Psoas muscle (tissue), 7 donors: ENCODE measurements at regions not wholly inside any gene's neighbourhood (a gene's known extent, or its start where the extent isn't known, plus 50 kb on each side); places are given as distances from the start of the nearest gene placed in this dataset.

Source experiments
- ATAC-seq, 4 donors: fragments of 200-7000 bp; cut with Tn5 transposase; one replicate each; pipeline ENCODE4 v1.9.1; 2020; ENCODE audit warnings: moderate library complexity in 3 of 4, mild to moderate bottlenecking in 2 of 4
- DNase-seq, 2 donors: peaks; one replicate each; pipeline ENCODE4 v3.0.0-alpha.2; 2020
- H3K27ac ChIP-seq: fragments of 200-600 bp; one replicate; pipeline ENCODE4 v1.8.0; 2022
- H3K27me3 ChIP-seq, 3 donors: fragments of 200-600 bp in 1 of 3; one replicate each; pipeline versions ENCODE4 v1.6.1 to v1.8.0; 2013 to 2022; ENCODE audit warnings: low read length in 2 of 3, mild to moderate bottlenecking in 2 of 3, moderate library complexity in 1 of 3; ENCODE audit not compliant: insufficient read depth in 3 of 3
- H3K36me3 ChIP-seq, 2 donors: fragments of 200-600 bp in 1 of 2; one replicate each; pipeline versions ENCODE4 v1.6.1 to v1.8.0; 2013 to 2022; ENCODE audit warnings: low read depth in 1 of 2, mild to moderate bottlenecking in 1 of 2, moderate library complexity in 1 of 2; ENCODE audit not compliant: insufficient read depth in 1 of 2
- H3K4me1 ChIP-seq: fragments of 200-600 bp; one replicate; pipeline ENCODE4 v1.8.0; 2022
- H3K4me3 ChIP-seq: fragments of 200-600 bp; one replicate; pipeline ENCODE4 v1.8.0; 2022; ENCODE audit warnings: mild to moderate bottlenecking
- H3K9me3 ChIP-seq: fragments of 200-600 bp; one replicate; pipeline ENCODE4 v1.8.0; 2022
- WGBS, 3 donors: extraction: QIAGEN DNeasy Blood & Tissue Kit; methylation state at CpG; one replicate each; pipeline versions ENCODE4 v1.1.6 to v1.1.7; 2013; 5-methylcytosine and 5-hydroxymethylcytosine counted together
- intact Hi-C, 2 donors: fragments of 100-400 bp; cut with DNase I; formaldehyde crosslinking; loops; one replicate each; pipeline versions ENCODE4 v1.11.0 to v1.14.2; 2022
- TF ChIP-seq, protein P1 (sequence below): fragments of 200-600 bp; IDR thresholded peaks from one replicate; pipeline ENCODE4 v1.8.0; 2022; ENCODE audit warnings: antibody characterized with exemption
- donor health status: healthy with polysubstance abuse.
- donor health status: DM: no; HTN: no; CAD: no; lungs with moderate emphysema.
- donor health status: Bipolar disorder and iron deficiency.
- donor health status: healthy.
- donor health status: DM: yes; HTN: yes; CAD: no.
- donor health status: DM: no; HTN: no; CAD: no.
- donor health status: DM: yes; HTN: yes; CAD: no.

DNA sequence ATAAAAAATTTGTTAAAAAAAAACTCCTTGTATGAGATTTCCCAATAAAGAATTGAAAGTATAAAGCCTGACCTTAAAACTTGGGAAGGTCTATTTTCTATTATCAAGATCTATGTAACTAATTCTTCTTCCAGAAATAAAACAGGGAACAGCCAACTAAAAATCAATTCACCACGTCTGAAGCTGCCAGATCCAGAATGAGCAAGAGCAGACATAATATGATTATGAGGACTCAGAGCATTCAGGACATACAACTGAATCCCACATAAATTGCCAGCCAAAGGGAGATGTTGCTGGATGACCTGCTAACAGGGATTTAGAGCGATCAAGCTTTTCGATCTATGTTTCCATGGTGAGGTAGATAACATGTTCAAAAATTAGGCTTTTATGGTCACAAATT, 1151.3 kb upstream of the CADM2 start:
- no peak overlapping the region for H3K27ac ChIP-seq
- H3K9me3 ChIP-seq: no peaks in the 10 kb centered on the region
- DNase-seq (no peak), ATAC-seq (no peak)
- no peaks in the 10 kb centered on the region for H3K4me1 ChIP-seq
- H3K4me3 ChIP-seq: no peak overlapping the region
- intact Hi-C loops: no loop called here
- TF ChIP-seq, protein P1, sequence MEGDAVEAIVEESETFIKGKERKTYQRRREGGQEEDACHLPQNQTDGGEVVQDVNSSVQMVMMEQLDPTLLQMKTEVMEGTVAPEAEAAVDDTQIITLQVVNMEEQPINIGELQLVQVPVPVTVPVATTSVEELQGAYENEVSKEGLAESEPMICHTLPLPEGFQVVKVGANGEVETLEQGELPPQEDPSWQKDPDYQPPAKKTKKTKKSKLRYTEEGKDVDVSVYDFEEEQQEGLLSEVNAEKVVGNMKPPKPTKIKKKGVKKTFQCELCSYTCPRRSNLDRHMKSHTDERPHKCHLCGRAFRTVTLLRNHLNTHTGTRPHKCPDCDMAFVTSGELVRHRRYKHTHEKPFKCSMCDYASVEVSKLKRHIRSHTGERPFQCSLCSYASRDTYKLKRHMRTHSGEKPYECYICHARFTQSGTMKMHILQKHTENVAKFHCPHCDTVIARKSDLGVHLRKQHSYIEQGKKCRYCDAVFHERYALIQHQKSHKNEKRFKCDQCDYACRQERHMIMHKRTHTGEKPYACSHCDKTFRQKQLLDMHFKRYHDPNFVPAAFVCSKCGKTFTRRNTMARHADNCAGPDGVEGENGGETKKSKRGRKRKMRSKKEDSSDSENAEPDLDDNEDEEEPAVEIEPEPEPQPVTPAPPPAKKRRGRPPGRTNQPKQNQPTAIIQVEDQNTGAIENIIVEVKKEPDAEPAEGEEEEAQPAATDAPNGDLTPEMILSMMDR: no peak
- WGBS, 3 donors: 30 to 45% (median 35%) methylated on average over 3 of the region's 3 CpGs
- no peaks in the 10 kb centered on the region for H3K36me3 ChIP-seq
- no peaks in the 10 kb centered on the region for H3K27me3 ChIP-seq

DNA sequence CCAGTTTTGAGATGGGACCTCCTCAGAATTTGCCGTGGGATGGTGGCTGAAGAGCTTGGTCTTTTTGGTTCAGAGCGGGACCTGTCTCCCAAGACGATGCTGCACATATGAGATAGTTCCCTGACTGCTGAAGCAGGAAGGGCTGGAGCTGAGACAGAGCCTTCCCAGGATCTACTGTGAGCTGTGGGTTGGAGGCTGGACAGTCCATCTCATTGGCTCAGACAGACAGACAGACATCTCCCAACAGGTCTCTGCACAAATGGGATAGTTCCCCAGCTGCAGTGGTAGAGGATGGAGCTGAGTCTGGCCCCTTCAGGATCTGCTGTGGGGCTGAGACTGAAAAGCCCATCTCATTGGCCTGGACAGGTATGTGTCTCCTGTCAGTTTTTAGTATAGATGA, 1145.6 kb upstream of the CADM2 start:
- TF ChIP-seq, protein P1: no peak
- WGBS, 3 donors: 92 to 95% (median 92%) methylated on average over 3 of the region's 3 CpGs
- intact Hi-C loops: no loop called here
- Histone ChIP-seq H3K4me1 (no peaks in the 10 kb centered on the region), H3K27ac (no peak overlapping the region), H3K4me3 (no peak overlapping the region), H3K9me3 (no peaks in the 10 kb centered on the region), H3K27me3 (no peaks in the 10 kb centered on the region), H3K36me3 (no peaks in the 10 kb centered on the region)
- DNase-seq: no peak
- ATAC-seq: no peak

DNA sequence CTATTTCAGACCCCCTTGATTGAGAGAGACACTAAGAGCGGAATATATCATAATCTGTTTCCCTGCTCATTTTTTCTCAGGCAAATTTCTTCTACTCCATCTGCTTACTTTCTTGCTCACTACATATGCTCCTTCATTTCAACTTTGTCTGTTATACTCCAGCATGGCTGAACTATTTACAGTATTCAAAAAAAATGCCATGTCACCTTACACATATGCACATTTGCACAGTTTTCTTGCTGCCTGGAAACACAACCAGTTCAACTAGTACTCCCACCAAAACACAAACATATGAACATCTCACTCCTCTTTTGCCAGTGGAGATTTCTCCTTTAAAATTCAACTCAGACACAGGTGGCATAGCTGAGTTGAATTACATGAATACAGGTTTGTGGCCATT, 1142.1 kb upstream of the CADM2 start:
- no peaks in the 10 kb centered on the region for H3K36me3 ChIP-seq
- intact Hi-C loops: no loop called here
- H3K4me1 ChIP-seq: no peaks in the 10 kb centered on the region
- no peaks in the 10 kb centered on the region for H3K27me3 ChIP-seq
- ATAC-seq: no peak
- H3K9me3 ChIP-seq: no peaks in the 10 kb centered on the region
- no peak overlapping the region for H3K4me3 ChIP-seq
- WGBS, 3 donors: 98 to 100% (median 100%) methylated on average over 1 of the region's 1 CpG
- TF ChIP-seq, protein P1: no peak
- no peak for DNase-seq
- H3K27ac ChIP-seq: no peak overlapping the region

DNA sequence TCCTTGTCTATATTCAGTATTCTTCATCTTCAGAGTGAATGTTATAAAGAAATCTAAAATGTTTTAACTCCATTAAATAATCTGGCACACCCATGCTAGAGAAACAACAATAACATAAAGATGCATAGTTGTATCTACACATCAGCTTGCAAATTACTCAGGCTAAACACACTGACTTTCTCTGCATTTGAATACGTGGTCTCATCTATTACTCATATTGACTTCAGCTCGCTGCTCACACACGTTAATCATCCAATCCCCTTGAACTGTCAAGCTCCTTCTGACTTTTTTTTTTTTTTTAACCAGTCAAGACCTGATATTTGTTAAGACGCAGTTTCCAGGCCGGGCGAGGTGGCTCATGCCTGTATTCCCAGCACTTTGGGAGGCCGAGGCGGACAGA, 1137.3 kb upstream of the CADM2 start:
- ATAC-seq (no peak), DNase-seq (no peak)
- Histone ChIP-seq H3K4me1 (no peaks in the 10 kb centered on the region), H3K4me3 (no peak overlapping the region), H3K27me3 (no peaks in the 10 kb centered on the region), H3K36me3 (no peaks in the 10 kb centered on the region), H3K27ac (no peak overlapping the region), H3K9me3 (no peaks in the 10 kb centered on the region)
- intact Hi-C loops: no loop called here
- TF ChIP-seq, protein P1: no peak
- 91 to 94% (median 94%) methylated on average over 8 of the region's 8 CpGs for WGBS, 3 donors

DNA sequence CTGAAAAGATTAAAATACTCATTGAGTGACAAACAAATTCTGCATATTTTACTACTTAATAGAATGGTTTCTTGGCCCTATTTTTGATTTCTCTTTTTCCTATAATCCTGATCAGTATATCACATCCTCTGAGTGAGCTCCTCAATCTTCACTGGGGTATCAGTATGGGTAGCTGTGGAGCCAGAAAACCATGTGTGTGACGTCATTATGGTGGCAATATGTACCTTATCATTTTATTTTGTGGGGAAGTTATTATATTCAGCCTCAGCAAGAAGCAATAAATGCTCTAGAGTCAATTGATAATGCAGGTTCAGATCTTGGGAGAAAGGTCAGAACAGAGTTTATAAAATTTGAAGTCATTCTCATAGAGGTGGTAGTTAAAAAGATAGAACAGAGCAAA, 1135.7 kb upstream of the CADM2 start:
- intact Hi-C loops: no loop called here
- Histone ChIP-seq H3K4me1 (no peaks in the 10 kb centered on the region), H3K36me3 (no peaks in the 10 kb centered on the region), H3K4me3 (no peak overlapping the region), H3K27ac (no peak overlapping the region), H3K27me3 (no peaks in the 10 kb centered on the region), H3K9me3 (no peaks in the 10 kb centered on the region)
- TF ChIP-seq, protein P1: no peak
- no peak for ATAC-seq
- DNase-seq: no peak
- WGBS, 3 donors: 57 to 78% (median 62%) methylated on average over 1 of the region's 1 CpG
